Gastroesophageal sphincter (tissue), 4 donors: ENCODE measurements at regions not wholly inside any gene's neighbourhood (a gene's known extent, or its start where the extent isn't known, plus 50 kb on each side); places are given as distances from the start of the nearest gene placed in this dataset.

ENCODE experiments used
- ATAC-seq: fragments of 150-250 bp; one replicate; pipeline ENCODE4 v1.9.1; 2016; ENCODE audit warnings: mild to moderate bottlenecking, moderate library complexity
- H3K27ac ChIP-seq, 4 donors: fragments of 200-600 bp; sonication (generic) in 3 of 4; 1 replicate in 3 of 4; 2 replicates in 1 of 4; pipeline ENCODE4 v1.5.1; 2016 to 2019
- H3K27me3 ChIP-seq: fragments of 200-600 bp; sonication (generic); one replicate; pipeline ENCODE4 v1.5.1; 2019
- H3K36me3 ChIP-seq, 2 donors: fragments of 200-600 bp; sonication (generic); one replicate each; pipeline ENCODE4 v1.5.1; 2019; ENCODE audit warnings: control low read depth in 1 of 2
- H3K4me1 ChIP-seq, 3 donors: fragments of 200-600 bp; sonication (generic); 1 replicate in 2 of 3; 2 replicates in 1 of 3; pipeline ENCODE4 v1.5.1; 2016 to 2019; ENCODE audit warnings: control low read depth in 2 of 3
- H3K4me3 ChIP-seq, 2 donors: fragments of 200-600 bp; sonication (generic); one replicate each; pipeline ENCODE4 v1.5.1; 2019; ENCODE audit warnings: mild to moderate bottlenecking in 1 of 2, moderate library complexity in 1 of 2
- H3K9me3 ChIP-seq, 3 donors: fragments of 200-600 bp; sonication (generic); one replicate each; pipeline ENCODE4 v1.5.1; 2017 to 2019; ENCODE audit warnings: control low read depth in 2 of 3
- EP300 ChIP-seq: sonication (generic); formaldehyde crosslinking; IDR thresholded peaks from one replicate; pipeline ENCODE4 v1.6.1; 2017; ENCODE audit warnings: antibody characterized with exemption, mild to moderate bottlenecking
- POLR2A ChIP-seq, 2 donors: fragments of 450-650 bp; IDR thresholded peaks; one replicate each; pipeline ENCODE4 v1.6.1; 2017; ENCODE audit warnings: antibody characterized with exemption in 2 of 2, mild to moderate bottlenecking in 2 of 2, moderate library complexity in 1 of 2
- POLR2AphosphoS5 ChIP-seq: sonication (generic); formaldehyde crosslinking; IDR thresholded peaks from one replicate; pipeline ENCODE4 v1.6.1; 2017; ENCODE audit warnings: antibody characterized with exemption
- WGBS, 2 donors: methylation state at CpG; one replicate each; pipeline ENCODE4 v1.1.5; 2018; ENCODE audit warnings: low coverage in 1 of 2; 5-methylcytosine and 5-hydroxymethylcytosine counted together
- TF ChIP-seq, protein P1 (sequence below), 4 experiments: fragments of 200-600 bp in 2 of 4; fragments of 450-650 bp in 2 of 4; sonication (generic) in 1 of 4; IDR thresholded peaks; one replicate each; pipeline ENCODE4 v1.5.1; 2017 to 2019; ENCODE audit warnings: antibody characterized with exemption in 4 of 4, mild to moderate bottlenecking in 2 of 4, moderate library complexity in 2 of 4

DNA sequence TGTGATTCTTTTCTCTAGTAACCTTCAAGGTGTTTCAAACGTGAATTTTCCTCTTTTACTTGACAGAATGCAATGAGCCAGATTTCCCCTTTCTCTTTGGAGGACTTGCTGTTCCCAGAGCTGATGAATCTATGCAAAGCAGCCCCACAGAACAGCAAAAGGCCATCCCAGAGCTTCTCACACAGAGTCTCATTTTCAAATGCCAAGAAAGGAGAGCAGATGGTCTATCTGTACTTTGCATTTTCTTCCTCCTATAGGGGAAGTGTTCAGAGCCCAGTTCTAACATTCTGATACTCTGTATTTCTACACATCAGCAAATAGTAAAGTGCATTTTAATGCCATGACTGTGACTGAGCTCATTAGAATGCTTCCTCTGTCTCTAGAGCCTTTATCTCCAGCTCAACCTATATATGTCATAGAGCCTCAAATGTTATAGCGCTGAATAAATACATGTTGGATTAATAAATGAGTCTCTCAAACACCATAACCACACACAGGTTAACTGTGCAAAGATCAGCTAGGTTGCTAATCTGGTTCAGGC lies 81.8 kb upstream of the EYA4 start:
- WGBS, 2 donors = 38 to 57% methylated on average over 1 to 2 of the region's 2 CpGs
- H3K36me3 ChIP-seq = no peaks in the 10 kb centered on the region
- no peak for TF ChIP-seq POLR2AphosphoS5
- TF ChIP-seq EP300 = no peak
- TF ChIP-seq, protein P1, sequence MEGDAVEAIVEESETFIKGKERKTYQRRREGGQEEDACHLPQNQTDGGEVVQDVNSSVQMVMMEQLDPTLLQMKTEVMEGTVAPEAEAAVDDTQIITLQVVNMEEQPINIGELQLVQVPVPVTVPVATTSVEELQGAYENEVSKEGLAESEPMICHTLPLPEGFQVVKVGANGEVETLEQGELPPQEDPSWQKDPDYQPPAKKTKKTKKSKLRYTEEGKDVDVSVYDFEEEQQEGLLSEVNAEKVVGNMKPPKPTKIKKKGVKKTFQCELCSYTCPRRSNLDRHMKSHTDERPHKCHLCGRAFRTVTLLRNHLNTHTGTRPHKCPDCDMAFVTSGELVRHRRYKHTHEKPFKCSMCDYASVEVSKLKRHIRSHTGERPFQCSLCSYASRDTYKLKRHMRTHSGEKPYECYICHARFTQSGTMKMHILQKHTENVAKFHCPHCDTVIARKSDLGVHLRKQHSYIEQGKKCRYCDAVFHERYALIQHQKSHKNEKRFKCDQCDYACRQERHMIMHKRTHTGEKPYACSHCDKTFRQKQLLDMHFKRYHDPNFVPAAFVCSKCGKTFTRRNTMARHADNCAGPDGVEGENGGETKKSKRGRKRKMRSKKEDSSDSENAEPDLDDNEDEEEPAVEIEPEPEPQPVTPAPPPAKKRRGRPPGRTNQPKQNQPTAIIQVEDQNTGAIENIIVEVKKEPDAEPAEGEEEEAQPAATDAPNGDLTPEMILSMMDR (IDR thresholded peaks at IDR 0.05) = no peak
- no peak for TF ChIP-seq POLR2A (IDR thresholded peaks at IDR 0.05)

GRCh38 chr6:133160536-133160935 lies 80.6 kb upstream of the EYA4 start:
- Histone ChIP-seq H3K4me1 (no peaks in the 10 kb centered on the region), H3K36me3 (no peaks in the 10 kb centered on the region), H3K9me3 (no peaks in the 10 kb centered on the region), H3K27ac (no peak overlapping the region), H3K4me3 (no peak overlapping the region), H3K27me3 (no peaks in the 10 kb centered on the region)
- WGBS, 2 donors = 83 to 100% methylated on average over 1 to 2 of the region's 2 CpGs
- no peak for ATAC-seq
- no peak for TF ChIP-seq POLR2A (IDR thresholded peaks at IDR 0.05)
- no peak for TF ChIP-seq EP300
- no peak for TF ChIP-seq POLR2AphosphoS5
- TF ChIP-seq, protein P1 (IDR thresholded peaks at IDR 0.05) = no peak

More for the DNA sequence above, 81.8 kb upstream of the EYA4 start:
- Histone ChIP-seq H3K9me3 (peaks cover 0 to 4% (median 0%) of the 10 kb centered on the region in 3 donors), H3K4me3 (no peak overlapping the region), H3K27me3 (no peaks in the 10 kb centered on the region), H3K27ac (no peak overlapping the region), H3K4me1 (no peaks in the 10 kb centered on the region)
- ATAC-seq = no peak

DNA sequence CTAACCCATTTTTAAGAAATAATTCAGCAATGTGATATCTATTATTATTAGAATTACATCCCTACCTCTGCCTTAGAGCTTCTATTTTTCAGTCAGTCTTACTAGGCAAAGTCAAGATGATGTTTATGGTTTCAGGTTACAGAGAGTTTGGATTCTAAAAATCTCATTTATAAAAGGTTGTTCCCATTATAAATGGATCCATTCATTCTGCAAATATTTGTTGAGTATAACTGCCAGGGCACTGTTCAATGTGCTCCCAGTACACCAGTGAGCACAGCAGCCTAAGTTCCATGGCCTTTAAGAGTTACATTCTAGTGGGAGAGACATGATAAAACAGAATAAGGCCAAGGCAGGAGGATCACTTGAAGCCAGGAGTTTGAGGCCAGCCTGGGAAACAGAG lies 75.9 kb upstream of the EYA4 start:
- Histone ChIP-seq H3K27me3 (no peaks in the 10 kb centered on the region), H3K9me3 (no peaks in the 10 kb centered on the region), H3K4me1 (no peaks in the 10 kb centered on the region), H3K27ac (no peak overlapping the region), H3K4me3 (no peak overlapping the region), H3K36me3 (no peaks in the 10 kb centered on the region)
- ATAC-seq = no peak
- TF ChIP-seq POLR2AphosphoS5 = no peak
- TF ChIP-seq, protein P1 (IDR thresholded peaks at IDR 0.05) = no peak
- no peak for TF ChIP-seq POLR2A (IDR thresholded peaks at IDR 0.05)
- TF ChIP-seq EP300 = no peak

DNA sequence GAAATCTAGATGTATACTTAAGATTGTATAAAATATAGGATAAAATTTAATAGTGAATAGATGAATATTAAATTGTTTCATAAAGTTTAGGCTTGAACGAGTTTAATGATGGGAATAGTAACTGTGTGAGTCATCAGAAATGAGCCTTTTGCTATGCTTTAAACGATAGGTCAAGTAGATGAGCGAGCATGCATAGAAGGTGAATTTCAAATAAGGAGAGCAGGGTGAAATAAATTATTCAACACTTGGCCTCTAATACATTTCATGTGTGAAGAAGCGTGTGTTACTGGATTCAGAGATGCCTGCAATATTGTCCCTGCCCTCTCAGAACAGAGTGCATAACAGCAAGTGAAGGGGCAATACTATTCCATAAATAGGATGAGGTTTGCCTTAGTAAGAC lies 74.4 kb upstream of the EYA4 start:
- no peak for ATAC-seq
- H3K27me3 ChIP-seq = no peaks in the 10 kb centered on the region
- 57 to 59% methylated on average over 4 of the region's 4 CpGs for WGBS, 2 donors

GRCh38 chr6:133169901-133170300 lies 71.3 kb upstream of the EYA4 start:
- H3K36me3 ChIP-seq = no peaks in the 10 kb centered on the region
- no peak for ATAC-seq
- H3K27me3 ChIP-seq = no peaks in the 10 kb centered on the region
- H3K27ac ChIP-seq = no peak overlapping the region
- H3K9me3 ChIP-seq = no peaks in the 10 kb centered on the region
- no peaks in the 10 kb centered on the region for H3K4me1 ChIP-seq
- TF ChIP-seq, protein P1 (IDR thresholded peaks at IDR 0.05) = no peak
- TF ChIP-seq POLR2AphosphoS5 (no peak), POLR2A (IDR thresholded peaks at IDR 0.05) (no peak), EP300 (no peak)
- no peak overlapping the region for H3K4me3 ChIP-seq
- WGBS, 2 donors = 56 to 89% methylated on average over 1 of the region's 1 CpG

More for the DNA sequence above, 74.4 kb upstream of the EYA4 start:
- H3K4me3 ChIP-seq = no peak overlapping the region
- H3K27ac ChIP-seq = no peak overlapping the region
- H3K36me3 ChIP-seq = no peaks in the 10 kb centered on the region
- no peaks in the 10 kb centered on the region for H3K9me3 ChIP-seq
- no peaks in the 10 kb centered on the region for H3K4me1 ChIP-seq
- TF ChIP-seq POLR2AphosphoS5 (no peak), POLR2A (IDR thresholded peaks at IDR 0.05) (no peak), EP300 (no peak)
- TF ChIP-seq, protein P1 (IDR thresholded peaks at IDR 0.05) = no peak
